ENCODE measurements at regions not wholly inside any gene's neighbourhood (a gene's known extent, or its start where the extent isn't known, plus 50 kb on each side); places are given as distances from the start of the nearest gene placed in this dataset.

DNA sequence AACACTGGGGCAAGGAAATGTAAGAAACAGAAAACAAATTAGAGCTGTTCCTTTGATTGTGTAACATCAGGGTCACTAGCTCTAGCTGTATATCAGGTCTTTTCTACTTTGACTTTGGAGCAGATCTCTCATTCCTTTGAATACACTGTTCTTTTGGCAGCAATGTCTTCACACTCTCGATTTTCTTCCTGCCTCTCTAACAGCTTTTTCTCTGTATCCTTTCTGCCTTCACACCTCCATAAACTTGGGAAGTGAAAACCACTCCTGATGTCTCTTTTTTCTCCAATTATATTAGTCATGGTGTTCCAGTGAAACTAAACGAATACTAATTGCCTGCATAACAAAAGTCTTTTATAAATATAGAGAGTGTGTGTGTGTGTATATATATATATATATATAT, 1458.0 kb downstream of the NCAM2 start:
- no peak for TF ChIP-seq CTCF (IDR thresholded peaks at IDR 0.05; ENCODE audit: insufficient read depth, low read length)
- DNase-seq (ENCODE audit: low read depth): no peak

DNA sequence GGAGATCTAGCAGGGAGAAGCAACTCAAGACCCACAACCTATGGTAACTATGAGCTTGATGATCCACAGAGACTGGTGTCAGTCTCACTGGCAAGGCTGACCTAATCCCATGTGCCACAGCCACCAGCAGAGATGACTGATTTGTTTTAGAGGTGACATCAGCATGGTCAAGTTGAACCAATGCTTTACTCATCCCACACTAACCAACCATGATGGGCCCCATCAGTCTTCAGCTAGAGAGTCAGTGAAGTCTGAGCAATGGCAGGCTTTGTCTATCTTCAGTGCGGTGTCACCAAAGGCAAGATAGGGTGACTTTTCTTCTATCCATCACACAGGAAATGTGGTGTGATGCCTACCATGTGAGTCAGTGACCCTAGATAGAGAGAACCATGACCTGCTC, 1470.7 kb downstream of the NCAM2 start:
- TF ChIP-seq CTCF (IDR thresholded peaks at IDR 0.05; ENCODE audit: insufficient read depth, low read length): no peak
- H3K4me3 ChIP-seq (ENCODE audit: low read depth, low read length): no peak overlapping the region
- DNase-seq (ENCODE audit: low read depth): no peak

More for the DNA sequence above, 1458.0 kb downstream of the NCAM2 start:
- H3K4me3 ChIP-seq (ENCODE audit: low read depth, low read length): no peak overlapping the region

- H3K4me3 ChIP-seq (ENCODE audit: low read depth, low read length): no peak overlapping the region
Observed at GRCh38 chr21:22474403-22474802, 1476.2 kb downstream of the NCAM2 start.

DNA sequence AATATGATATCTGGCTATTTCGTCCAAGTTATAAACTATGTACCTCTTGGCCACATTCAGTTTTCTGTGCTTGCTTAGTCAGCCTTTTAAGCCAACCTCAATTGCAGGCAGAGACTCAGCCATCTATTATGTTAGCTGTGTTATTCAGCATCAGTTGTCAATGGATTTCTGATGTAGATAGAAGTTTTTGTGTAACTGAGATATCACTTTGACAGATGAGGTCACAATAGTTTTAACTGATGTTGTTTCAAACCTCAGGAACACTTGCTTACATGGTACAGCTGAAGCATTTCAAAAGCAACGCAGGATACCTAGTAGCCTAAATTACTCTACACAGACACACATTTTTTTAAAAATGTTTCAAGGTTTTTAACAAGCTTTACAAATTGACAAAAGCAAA, 1478.0 kb downstream of the NCAM2 start:
- no peak overlapping the region for H3K4me3 ChIP-seq (ENCODE audit: low read depth, low read length)
- no peak for TF ChIP-seq CTCF (IDR thresholded peaks at IDR 0.05; ENCODE audit: insufficient read depth, low read length)
- no peak for DNase-seq (ENCODE audit: low read depth)

More at GRCh38 chr21:22474403-22474802, 1476.2 kb downstream of the NCAM2 start:
- no peak for TF ChIP-seq CTCF (IDR thresholded peaks at IDR 0.05; ENCODE audit: insufficient read depth, low read length)
- no peak for DNase-seq (ENCODE audit: low read depth)

- DNase-seq (ENCODE audit: low read depth): no peak
- H3K4me3 ChIP-seq (ENCODE audit: low read depth, low read length): no peak overlapping the region
- no peak for TF ChIP-seq CTCF (IDR thresholded peaks at IDR 0.05; ENCODE audit: insufficient read depth, low read length)
Observed at GRCh38 chr21:22476726-22477646, 1478.8 kb downstream of the NCAM2 start.

DNA sequence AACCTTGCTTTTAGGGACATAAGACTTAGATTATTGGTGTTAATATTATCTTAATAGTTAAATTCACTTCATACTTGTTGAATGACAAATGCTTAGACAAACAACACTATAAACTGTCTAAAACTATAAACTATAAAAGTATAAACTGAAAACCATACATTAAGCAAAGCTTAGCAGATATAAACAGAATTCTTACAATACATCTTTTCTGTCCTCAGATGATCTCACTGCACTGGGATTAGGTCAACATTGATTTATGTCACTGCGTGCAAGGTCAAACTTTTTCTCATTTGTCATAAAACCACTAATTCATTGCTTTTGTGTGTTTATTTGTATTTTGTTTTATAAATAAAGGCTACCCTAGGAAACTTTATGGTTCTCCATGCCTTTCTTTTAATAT, 1491.8 kb downstream of the NCAM2 start:
- TF ChIP-seq CTCF (IDR thresholded peaks at IDR 0.05; ENCODE audit: insufficient read depth, low read length): no peak
- H3K4me3 ChIP-seq (ENCODE audit: low read depth, low read length): no peak overlapping the region
- no peak for DNase-seq (ENCODE audit: low read depth)

Measured in fibroblast of the aortic adventitia (primary cell).